ENCODE measurements at regions not wholly inside any gene's neighbourhood (a gene's known extent, or its start where the extent isn't known, plus 50 kb on each side); places are given as distances from the start of the nearest gene placed in this dataset.
A peak's percentile ranks its signal among the peaks of the same experiment; 100 is the strongest.
"Not testable (repeated sequence)": the region's sequence is repeated elsewhere in the genome, so short reads cannot be mapped to it uniquely, and the experiment has no call there.

DNA sequence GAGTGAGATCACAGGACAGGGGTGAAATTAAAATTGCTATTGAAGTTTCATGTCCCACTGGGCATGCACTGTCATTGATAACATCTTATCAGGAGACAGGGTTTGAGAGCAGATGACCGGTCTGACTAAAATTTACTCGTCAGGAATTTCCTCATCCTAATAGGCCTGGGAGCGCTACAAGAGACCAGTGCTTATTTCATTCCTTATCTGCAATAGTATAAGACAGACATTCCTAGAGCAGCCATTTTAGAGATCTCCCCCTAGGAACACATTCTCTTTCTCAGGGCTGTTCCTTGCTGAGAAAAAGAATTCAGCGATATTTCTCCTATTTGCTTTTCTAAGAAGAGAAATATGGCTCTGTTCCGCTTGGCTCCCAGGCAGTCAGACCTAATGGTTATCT, 181.4 kb upstream of the ETV3 start:
- no peak for DNase-seq

DNA sequence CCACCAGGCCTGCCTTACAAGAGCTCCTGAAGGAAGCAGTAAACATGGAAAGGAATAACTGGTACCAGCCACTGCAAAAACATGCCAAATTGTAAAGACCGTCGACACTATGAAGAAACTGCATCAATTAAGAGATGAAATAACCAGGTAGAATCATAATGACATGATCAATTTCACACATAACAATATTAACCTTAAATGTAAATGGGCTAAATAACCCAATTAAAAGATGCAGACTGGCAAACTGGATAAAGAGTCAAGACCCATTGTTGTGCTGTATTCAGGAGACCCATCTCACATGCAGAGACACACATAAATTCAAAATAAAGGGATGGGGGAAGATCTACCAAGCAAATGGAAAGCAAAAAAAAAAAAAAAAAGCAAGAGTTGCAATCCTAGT, 179.0 kb upstream of the ETV3 start:
- DNase-seq = not testable (repeated sequence)

DNA sequence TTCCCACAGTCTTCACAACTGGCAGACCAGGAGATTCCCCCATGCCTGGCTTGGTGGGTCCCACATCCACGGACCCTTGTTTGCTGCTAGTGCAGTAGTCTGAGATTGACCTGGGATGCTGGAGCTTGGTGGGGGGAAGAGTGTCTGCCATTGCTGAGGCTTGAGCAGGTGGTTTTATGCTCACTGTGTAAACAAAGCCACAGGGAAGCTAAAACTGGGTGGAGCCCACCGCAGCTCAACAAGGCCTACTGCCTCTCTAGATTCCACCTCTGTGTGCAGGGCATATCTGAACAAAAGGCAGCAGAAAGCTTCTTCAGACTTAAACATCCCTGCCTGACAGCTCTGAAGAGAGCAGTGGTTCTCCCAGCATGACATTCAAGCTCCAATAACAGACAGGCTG, 177.3 kb upstream of the ETV3 start:
- no peak for DNase-seq

DNA sequence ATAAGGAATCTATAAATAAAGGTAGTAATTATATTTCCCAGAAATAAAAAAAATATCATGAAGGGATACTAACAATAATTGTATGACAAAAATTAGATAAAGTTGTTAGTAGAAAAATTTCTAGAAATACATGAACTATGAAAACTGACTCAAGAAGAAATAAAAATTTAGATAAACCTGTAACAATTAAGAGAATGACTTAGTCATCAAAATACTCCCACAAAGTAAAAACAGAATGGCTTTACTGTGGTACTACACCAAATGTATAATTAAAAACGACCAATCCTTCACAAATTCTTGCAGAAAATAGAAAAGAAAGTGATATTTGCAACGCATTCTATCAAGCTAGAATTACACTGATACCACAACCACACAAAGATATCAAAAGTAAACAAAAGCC, 176.2 kb upstream of the ETV3 start:
- DNase-seq = no peak

DNA sequence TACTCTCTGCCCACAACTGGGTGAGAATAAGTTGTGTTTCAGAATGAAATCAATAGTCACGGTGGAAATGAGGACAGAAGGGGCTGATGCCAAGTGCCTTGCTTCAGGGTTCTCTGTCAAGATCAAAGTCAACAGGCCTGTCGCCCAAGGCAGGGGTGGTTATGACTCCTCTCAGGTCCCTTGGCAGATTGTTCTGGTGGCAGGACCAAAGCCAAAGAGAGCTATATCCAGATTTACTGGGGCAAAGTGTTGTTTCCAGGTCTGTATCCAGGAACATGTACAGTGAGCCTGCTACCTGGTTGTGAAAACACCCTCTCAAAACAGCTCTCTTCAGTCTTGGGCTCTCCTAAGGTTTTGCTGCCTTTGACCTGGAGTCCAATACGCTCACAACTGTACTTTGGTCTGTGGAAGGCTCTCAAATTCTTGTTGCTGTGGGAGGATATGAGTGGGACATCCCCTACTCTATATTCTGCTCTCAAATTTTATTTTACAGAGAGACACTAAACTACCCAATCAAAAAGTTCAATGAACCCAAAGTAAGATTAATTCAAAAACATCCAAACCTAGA, 175.1 kb upstream of the ETV3 start:
- DNase-seq = no peak

DNA sequence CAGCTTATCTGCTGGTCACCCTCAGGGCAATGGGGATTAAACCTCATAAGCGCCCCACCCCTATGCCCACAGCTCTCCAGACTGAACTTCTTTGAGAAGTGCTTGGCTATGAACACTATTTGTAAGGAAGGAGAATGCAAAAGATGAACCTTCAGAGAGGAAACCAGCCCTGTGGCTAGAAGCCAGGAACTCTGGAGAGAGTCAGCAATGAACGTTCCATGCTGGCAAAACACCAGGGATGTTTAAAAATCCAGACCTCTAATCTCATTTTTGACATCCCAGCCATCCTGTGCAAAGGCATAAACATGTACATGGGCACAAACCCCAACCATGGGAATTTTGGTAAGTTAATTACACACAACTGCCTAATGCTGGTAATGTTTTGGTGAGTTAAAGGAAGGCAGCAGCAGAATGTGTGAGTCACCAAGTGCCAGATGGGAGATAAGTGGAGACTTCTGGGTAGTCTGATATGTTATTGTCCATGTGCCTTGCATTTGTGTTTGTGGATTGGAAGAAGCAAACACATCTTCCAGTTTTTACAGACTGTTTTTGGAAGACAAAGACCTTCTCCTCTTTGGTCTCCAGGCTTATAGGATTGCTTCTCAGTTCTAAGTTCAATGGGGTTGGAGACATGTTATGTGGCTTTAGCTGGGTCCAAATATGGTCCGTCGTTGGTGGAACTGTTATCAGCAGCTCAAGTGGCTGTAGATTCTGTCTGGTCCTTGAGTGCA, 174.1 kb upstream of the ETV3 start:
- DNase-seq = peak; percentile 16

DNA sequence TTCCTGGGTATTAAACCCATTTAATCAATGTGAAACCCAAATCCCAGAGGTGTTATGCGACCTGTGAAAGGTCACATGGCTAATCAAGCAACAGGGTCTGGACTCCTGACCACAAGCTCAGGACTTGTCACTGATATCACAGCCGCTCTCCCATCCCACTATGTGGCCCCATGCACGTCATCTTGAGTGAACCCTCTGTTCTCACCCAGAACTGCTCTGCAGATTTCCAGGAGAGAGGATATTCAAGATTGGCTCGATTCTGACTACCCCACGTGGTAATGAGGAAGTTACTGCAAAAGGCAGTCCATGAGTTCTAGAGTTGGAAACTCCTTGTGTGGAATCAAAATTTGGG, 173.5 kb upstream of the ETV3 start:
- DNase-seq = no peak

DNA sequence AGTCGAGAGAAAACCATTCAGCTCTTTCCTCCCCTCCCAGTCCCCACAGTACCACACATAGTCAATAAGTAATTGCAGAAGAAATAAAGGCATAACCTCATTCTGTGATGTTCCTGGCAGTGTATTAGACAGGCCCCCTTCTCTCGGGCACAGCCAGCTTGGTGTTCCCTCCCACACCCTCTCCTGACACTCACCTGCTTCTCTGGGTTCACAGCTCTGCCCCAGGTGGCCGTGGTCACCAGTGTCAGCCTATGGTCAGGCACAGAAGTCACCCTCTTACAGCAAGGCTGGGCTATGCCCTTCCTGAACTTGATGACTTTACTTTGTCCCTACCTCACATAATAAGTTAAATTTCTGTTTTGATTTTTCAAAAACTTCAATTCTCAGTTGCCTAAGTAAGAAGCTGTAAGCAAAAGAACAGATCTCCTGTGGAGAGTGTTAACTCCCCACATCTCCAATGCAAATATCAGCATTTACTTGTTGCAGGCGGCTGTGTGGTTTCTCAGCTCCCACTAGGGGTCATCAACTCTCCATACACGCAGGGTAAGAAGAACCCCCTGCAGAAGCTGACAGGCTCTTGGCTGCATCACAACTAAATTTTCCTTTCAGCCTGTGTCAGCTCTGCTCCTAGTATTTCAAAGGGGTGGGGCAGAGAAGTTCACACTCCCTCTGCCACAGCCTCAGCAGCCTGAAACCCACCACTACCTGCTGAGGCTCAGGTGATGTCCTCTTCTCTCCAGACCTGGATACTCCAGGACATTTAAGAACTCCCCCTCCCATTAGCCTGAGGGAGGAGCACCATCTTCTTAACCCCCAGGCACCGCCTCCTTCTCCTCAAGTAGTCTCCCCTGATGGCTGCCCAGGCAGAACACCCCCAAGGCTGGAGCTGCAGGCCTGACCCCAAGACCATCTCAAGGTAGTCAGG, 172.9 kb upstream of the ETV3 start:
- peak; percentile 12 for DNase-seq

DNA sequence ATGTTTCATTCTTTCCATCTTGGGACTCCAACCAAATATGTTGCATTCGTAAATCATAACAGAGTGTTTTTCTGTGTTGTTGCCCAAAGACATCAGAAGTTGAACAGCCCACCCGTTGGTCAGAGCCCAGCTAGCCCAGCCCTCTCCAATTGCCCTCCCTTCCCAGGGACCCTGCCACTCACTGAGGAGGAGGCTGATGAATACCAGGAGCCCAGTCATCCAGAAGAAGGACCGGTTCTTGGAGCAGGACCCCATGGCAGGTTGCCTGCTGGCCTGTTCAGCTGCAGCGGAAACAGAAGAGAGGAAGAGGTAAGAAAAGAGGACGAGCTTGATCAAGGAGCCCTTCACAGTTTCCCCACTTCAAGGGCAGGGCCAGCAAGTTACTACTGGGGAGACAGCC, 172.2 kb upstream of the ETV3 start:
- DNase-seq = no peak

DNA sequence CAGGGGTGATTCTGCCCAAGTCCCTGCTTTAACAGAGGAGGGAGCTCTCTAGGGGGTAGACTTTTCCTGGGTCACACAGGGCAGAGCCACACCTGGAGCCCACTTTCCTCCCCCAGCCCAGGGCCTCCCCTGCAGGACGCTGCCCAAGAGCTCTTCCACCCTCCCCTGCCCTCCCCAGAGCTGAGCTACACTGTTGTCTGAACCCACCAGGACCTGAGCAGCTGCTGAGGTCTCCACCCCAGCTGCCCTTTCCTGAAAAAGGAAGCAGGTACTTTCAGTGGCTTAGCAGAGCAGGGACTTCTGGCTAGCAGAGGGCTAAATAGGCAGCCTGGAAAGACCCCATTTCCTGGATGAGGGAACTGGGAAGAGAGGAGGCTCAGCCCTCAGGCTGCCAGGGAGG, 169.3 kb upstream of the ETV3 start:
- DNase-seq = no peak

DNA sequence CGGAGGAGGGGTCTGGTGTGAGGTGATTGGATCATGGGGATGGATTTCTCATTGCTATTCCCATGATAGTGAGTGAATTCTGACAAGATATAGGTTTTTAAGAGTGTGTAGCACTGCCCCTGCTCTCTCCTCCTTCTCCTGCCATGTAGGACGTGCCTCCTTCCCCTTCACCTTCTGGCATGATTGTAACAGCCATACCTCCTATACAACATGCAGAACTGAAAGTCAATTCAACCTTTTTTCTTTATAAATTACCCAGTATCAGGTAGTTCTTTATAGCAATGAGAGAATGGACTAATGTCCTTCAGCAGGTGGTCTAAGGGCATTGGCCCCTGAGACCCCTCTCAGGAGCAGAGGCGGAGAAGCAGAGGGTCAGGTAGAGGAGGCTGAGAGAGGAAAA, 168.7 kb upstream of the ETV3 start:
- DNase-seq = no peak

DNA sequence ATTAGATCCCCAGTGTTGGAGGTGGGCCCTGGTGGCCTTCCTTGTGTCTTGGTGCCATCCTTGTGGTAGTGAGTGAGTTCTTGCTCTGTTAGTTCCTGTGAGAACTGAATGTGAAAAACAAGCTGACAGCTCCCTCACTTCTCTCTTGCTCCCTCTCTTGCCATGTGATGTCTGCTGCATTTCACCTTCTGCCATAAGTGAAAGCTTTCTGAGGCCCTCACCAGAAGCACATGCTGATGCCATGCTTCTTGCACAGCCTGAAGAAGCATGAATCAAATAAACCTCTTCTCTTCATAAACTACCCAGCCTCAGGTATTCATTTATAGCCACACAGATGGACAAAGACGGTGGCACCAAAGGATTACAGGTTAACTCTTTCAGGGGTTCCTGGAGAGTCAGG, 166.1 kb upstream of the ETV3 start:
- no peak for DNase-seq

DNA sequence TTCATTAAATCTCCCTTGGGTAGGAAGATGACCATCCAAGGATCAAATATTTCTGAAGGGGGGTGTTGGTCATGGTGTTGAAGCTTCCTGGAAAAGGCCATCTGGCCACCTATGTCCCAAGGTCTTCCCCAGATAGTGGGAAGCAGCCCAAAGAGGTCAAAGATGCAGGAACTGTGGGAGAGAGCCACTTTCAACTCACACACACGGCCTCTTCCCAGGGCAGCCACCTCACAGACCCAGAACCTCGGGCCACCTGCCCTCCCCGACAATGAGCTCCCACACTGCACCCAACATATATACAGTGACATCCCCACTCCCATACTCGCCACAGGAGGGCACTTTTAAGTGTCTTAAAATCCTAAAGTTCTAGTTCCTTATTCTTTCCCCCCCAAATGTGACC, 164.5 kb upstream of the ETV3 start:
- no peak for DNase-seq

DNA sequence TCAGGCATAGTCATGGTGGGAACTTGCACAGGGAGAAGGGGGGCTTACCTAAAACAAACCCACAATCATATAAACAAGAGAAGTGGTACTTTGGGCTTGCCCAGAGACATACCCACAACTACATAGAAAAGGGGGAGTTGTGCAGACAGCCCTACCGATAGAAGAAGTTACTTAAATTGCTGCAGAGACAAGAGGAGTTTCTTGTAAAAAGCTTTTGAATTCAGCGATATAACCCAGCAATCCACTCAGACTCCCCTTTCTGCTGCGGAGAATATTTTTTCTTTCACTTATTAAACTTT, 164.0 kb upstream of the ETV3 start:
- no peak for DNase-seq

DNA sequence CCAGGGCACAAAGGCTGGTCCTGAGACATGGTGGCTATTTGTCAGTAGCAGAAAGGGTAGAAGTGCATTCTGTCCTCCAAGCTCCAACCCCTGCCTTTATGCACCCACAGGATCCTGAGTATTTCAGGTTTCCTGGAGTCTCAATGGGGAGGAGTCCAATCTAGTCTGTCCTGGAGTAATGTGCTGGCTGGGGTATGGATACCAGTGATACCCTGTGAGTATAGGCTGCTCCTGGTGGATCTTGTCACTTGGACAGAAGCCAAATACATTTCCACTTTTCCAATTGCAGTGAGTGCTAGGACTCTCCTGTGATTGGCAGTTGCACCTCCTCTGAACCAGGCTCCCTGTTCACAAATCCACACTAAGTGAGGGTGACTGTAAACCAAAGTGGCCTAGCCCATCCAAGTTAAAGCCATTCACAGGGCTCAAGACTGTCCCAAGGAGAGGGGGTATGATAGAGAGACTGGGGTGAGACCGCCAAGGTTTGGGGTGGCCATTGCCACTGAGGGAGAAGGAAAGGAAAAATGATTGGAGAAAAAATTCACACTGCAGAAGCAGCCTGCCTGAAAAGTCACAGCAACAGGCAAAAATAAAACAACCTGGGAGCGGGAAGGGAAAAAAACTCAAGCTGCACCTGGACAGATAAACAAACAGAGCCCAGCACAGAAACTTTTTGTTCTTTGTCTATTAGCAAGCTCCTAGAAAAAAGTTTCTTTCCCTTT, 163.4 kb upstream of the ETV3 start:
- DNase-seq = no peak

DNA sequence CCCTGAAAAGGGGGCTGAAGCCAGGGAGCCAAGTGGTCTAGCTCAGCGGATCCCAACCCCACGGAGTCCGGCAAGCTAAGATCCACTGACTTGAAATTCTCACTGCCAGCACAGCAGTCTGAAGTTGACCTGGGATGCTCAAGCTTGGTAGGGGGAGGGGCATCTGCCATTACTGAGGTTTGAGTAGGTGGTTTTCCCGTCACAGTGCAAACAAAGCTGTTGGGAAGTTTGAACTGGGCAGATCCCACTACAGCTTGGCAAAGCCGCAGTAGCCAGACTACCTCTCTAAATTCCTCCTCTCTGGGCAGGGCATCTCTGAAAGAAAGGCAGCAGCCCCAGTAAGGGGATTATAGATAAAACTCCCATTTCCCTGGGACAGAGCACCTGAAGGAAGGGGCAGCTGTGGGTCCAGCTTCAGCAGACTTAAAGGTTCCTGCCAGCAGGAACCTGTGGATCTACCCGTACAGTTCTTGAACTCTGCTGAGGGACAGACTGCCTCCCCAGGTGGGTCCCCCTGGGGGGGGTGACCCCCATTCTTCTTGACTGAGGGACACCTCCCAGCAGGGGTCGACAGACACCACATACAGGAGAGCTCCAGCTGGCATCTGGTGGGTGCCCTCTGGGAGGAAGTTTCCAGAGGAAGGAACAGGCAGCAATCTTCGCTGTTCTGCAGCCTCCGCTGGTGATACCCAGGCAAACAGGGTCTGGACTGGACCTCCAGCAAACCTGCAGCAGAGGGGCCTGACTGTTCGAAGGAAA, 156.4 kb upstream of the ETV3 start:
- not testable (repeated sequence) for DNase-seq

DNA sequence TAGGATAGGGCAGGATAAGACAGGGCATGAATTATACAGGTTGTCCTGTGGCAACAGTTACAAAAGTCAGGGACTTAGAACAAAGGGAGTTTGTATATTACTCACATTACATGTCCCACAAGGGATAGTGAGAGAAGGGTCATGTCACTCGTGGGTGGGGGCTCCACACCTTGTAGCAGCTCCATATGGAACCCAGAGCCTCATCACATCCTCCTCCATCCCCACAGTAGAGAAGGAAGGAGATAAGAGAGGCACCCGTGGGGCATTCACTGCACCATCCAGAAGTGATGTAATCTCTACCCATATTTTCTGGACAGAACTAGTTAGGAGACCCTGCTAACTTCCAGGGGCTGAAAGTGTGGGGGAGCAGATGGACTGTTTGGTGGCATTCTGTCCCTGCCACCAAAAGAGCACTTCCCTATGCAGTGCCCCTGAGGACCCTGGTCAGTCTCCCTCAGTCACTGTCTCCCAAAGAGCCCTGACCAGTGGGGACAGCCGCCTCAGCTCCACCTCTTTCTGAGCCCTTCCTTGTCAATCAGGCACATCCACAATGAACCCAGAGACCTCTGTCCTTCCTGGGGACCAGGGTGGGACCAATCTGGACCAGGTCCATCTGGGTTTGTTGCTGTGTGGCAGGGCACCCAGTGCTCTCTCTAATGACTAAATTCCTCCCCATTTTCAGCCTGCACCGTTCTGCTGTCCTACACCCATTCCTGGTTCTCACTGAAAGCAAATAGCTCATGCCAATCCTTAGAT, 154.8 kb upstream of the ETV3 start:
- no peak for DNase-seq

DNA sequence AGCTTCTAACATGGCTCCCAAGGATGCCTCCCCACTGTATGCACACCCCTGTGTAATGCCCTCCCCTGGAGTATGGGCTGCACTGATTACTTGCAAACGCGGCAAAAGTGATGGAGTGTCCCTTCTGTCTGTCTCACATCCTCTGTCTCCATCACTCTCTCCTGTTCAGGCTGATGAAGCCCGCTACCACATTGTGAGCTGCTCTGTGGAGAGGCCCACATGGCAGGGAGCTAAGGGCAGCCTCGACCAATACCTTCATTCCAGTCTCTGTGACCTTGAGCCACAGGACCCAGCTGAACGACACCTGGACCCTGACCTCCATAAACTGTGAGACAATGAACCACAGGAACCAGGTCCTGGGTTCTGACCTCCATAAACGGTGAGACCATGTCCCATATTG, 154.1 kb upstream of the ETV3 start:
- DNase-seq = no peak

DNA sequence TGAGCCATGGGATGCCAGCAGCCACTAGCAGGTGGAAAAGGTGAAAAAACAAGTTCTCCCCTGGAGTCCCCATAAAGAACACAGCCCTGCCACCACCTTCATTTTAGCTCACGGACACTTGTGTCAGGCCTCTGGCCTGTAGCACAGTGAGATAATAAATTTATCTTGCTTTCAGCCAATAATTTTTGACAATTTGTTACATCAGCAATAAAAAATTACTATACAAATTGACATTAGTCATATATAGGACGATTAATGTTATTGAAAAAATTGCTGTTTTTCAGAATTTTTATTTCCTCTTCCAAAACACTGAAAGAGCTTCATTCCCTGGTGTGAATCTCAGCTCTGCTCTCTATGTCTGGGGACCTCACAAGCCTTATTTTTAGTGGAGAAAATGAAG, 152.9 kb upstream of the ETV3 start:
- DNase-seq = no peak

DNA sequence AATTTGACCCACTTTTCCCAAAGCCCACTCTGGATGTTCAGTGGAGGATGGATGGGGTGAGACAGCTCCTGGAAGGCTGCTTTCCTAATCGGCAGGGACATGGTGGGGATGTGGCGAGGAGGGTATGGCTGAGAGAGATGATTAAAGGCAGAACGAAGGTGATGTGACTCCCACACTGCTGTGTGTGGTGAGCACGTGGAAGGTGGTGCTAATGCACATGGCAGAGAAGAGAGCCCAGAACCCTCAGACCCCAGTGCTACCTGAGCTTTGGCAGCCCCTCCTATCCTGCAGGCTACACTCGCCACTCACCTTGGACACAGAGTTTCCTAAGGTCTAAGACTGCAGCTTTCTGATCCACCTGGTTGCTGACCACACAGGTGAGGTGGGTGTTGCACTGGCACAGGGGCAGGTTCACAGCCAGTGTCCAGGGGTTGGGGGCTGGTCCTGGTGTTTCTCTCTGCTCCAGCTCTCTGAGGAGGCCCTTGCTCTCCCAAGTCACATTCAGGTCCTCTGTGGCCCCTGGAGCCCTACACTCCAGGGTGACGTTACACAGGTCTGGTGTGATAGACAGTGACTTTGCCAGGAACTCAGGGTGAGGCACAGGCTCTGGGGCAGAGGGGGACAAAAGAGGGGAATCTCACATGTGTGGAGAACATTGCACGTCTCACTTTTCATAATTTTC, 151.4 kb upstream of the ETV3 start:
- DNase-seq = no peak

DNA sequence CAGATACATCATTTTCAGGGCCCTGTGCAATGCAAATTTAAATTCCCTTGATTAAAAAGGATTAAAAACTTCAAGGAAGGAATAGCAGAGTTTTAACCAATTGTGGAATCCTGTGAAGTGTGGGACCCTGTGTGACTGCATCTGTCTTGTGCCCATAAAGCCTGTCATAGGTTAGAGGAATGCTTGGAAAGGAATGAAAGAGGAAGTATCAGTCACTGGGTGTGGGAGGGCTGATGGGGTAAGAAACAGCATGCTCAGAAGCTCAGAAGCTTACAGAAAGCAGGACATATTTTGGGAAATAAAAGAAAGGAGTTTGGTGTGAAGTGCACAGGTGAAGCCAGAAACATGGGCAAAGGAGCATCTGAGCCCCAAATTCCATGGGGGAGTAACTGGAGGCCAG, 150.8 kb upstream of the ETV3 start:
- no peak for DNase-seq
